GM23338 (cell line): ENCODE measurements at regions not wholly inside any gene's neighbourhood (a gene's known extent, or its start where the extent isn't known, plus 50 kb on each side); places are given as distances from the start of the nearest gene placed in this dataset.

Experiments used
- ATAC-seq: fragments of 200-7000 bp; cut with Tn5 transposase; 3 replicates; pipeline ENCODE4 v1.9.1; 2020
- DNase-seq: peaks from one replicate; pipeline ENCODE4 v3.0.0-alpha.2; 2015; ENCODE audit warnings: low spot score
- H2AFZ ChIP-seq: fragments of 200-600 bp; sonication (generic); 2 replicates; pipeline ENCODE4 v1.8.0; 2016; ENCODE audit warnings: antibody characterized with exemption, mild to moderate bottlenecking, moderate library complexity
- H3F3A ChIP-seq: fragments of 200-600 bp; sonication (generic); replicated peaks from 2 replicates; pipeline ENCODE4 v1.8.0; 2017; ENCODE audit warnings: antibody characterized with exemption, mixed run types, low read depth
- H3K27ac ChIP-seq: fragments of 200-600 bp; sonication (generic); 2 replicates; pipeline ENCODE4 v1.6.1; 2016; ENCODE audit warnings: low read depth
- H3K27me3 ChIP-seq: fragments of 200-600 bp; sonication (generic); 2 replicates; pipeline ENCODE4 v1.8.0; 2016; ENCODE audit warnings: mild to moderate bottlenecking, mixed run types, moderate library complexity; ENCODE audit not compliant: insufficient read depth
- H3K36me3 ChIP-seq: fragments of 200-600 bp; sonication (generic); 2 replicates; pipeline ENCODE4 v1.8.0; 2016; ENCODE audit warnings: mild to moderate bottlenecking; ENCODE audit not compliant: insufficient read depth
- H3K4me1 ChIP-seq: fragments of 200-600 bp; sonication (generic); 2 replicates; pipeline ENCODE4 v1.8.0; 2016; ENCODE audit warnings: mild to moderate bottlenecking, moderate library complexity; ENCODE audit not compliant: insufficient read depth
- H3K4me2 ChIP-seq: fragments of 200-600 bp; sonication (generic); 2 replicates; pipeline ENCODE4 v1.7.1; 2017; ENCODE audit warnings: mixed run types
- H3K4me3 ChIP-seq: fragments of 200-600 bp; sonication (generic); 2 replicates; pipeline ENCODE4 v1.6.1; 2016; ENCODE audit warnings: mixed run types
- H3K79me2 ChIP-seq: fragments of 200-600 bp; sonication (generic); replicated peaks from 2 replicates; pipeline ENCODE4 v1.8.0; 2017; ENCODE audit warnings: mild to moderate bottlenecking; ENCODE audit not compliant: insufficient read depth
- H3K9me2 ChIP-seq: fragments of 200-600 bp; sonication (generic); 2 replicates; pipeline ENCODE4 v1.8.0; 2017; ENCODE audit not compliant: insufficient read depth
- H4K20me1 ChIP-seq: fragments of 200-600 bp; sonication (generic); replicated peaks from 2 replicates; pipeline ENCODE4 v1.8.0; 2017; ENCODE audit warnings: mild to moderate bottlenecking; ENCODE audit not compliant: insufficient read depth
- H3K27ac Mint-ChIP-seq: 2 replicates; pipeline ENCODE4 v1.8.0; 2020; ENCODE audit warnings: inconsistent platforms, mild to moderate bottlenecking, moderate library complexity, mixed read lengths
- H3K27me3 Mint-ChIP-seq: 3 replicates; pipeline ENCODE4 v1.8.0; 2022; ENCODE audit warnings: low read depth, mild to moderate bottlenecking, moderate library complexity, mixed read lengths, inconsistent platforms; ENCODE audit not compliant: insufficient read depth, poor library complexity
- H3K36me3 Mint-ChIP-seq: 3 replicates; pipeline ENCODE4 v1.8.0; 2021; ENCODE audit warnings: low read depth, mild to moderate bottlenecking, inconsistent platforms, moderate library complexity, mixed read lengths
- H3K4me1 Mint-ChIP-seq: 3 replicates; pipeline ENCODE4 v1.8.0; 2020; ENCODE audit warnings: mild to moderate bottlenecking, inconsistent platforms, mixed read lengths
- H3K4me3 Mint-ChIP-seq: 3 replicates; pipeline ENCODE4 v1.8.0; 2021; ENCODE audit warnings: moderate library complexity, mild to moderate bottlenecking, inconsistent platforms, mixed read lengths
- H3K9me3 Mint-ChIP-seq: 3 replicates; pipeline ENCODE4 v1.8.0; 2020; ENCODE audit warnings: moderate library complexity, mild to moderate bottlenecking, inconsistent platforms, mixed read lengths
- CREB1 ChIP-seq: fragments of 250-450 bp; sonication (Bioruptor Pico); IDR thresholded peaks from 2 replicates; pipeline ENCODE4 v1.5.0; 2020; ENCODE audit warnings: low read depth, mild to moderate bottlenecking, moderate library complexity
- EZH2 ChIP-seq: fragments of 200-600 bp; sonication (generic); IDR thresholded peaks from one replicate; pipeline ENCODE4 v1.8.0; 2017; ENCODE audit warnings: antibody characterized with exemption, mild to moderate bottlenecking, low read depth; ENCODE audit not compliant: unreplicated experiment
- EZH2phosphoT487 ChIP-seq: fragments of 200-600 bp; sonication (generic); IDR thresholded peaks from one replicate; pipeline ENCODE4 v1.8.1; 2018; ENCODE audit warnings: antibody characterized with exemption; ENCODE audit not compliant: unreplicated experiment
- REST ChIP-seq: IDR thresholded peaks from one replicate; pipeline ENCODE4 v1.6.1; 2018; ENCODE audit warnings: antibody characterized with exemption; ENCODE audit not compliant: unreplicated experiment
- STAT1 ChIP-seq: IDR thresholded peaks from one replicate; pipeline ENCODE4 v1.6.1; 2016; ENCODE audit warnings: antibody characterized with exemption; ENCODE audit not compliant: unreplicated experiment
- ZNF114 ChIP-seq: fragments of 250-450 bp; sonication (Bioruptor Pico); IDR thresholded peaks from 2 replicates; pipeline ENCODE4 v1.5.0; 2020; ENCODE audit warnings: mild to moderate bottlenecking, moderate library complexity
- TF ChIP-seq, protein P1 (sequence below): fragments of 250-450 bp; sonication (Bioruptor Pico); IDR thresholded peaks from 2 replicates; pipeline ENCODE4 v1.5.0; 2020; ENCODE audit warnings: mild to moderate bottlenecking, moderate library complexity
- TF ChIP-seq, protein P2 (sequence below), 2 experiments: fragments of 200-600 bp in 1 of 2; sonication (generic) in 1 of 2; conservative IDR thresholded peaks; 2 replicates each; pipeline versions ENCODE4 v1.5.1 to v1.6.1; 2016 to 2017; ENCODE audit warnings: antibody characterized with exemption in 2 of 2, low read depth in 2 of 2, mild to moderate bottlenecking in 2 of 2, moderate library complexity in 1 of 2

DNA sequence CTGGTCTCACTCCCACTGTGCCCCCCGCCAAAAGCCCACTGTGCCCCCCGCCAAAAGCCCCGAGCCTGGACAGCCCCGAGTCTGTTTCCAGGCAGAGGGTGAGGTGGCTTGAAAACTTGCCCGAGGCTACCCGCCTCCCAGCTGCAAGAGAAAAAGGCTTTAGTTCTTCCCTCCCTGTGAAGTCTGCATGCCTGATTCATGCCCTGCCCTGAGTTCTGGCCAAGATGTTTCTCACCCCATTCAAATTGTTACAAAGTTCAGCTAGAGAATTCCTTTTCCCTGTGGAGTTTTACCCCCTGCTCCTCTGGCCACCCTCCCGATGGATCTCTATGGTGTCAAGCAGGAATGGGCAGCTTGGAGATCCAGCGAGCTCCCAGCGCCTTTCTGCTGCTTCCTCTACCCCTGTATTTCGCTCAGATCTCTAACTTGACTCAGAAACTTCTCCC, 298.8 kb upstream of the MAP3K7 start:
- Histone ChIP-seq H3K27me3 (no peaks in the 10 kb centered on the region), H3K27ac (no peak overlapping the region), H3K4me3 (no peak overlapping the region), H3F3A (no peaks in the 10 kb centered on the region), H3K79me2 (no peaks in the 10 kb centered on the region), H2AFZ (peak overlapping the region; percentile 67; the same call in 1 of the 2 replicates), H3K9me2 (peaks cover 4% of the 10 kb centered on the region; the same call in 1 of the 2 replicates), H3K4me2 (no peak overlapping the region), H3K4me1 (peaks cover 12% of the 10 kb centered on the region; the same call in 1 of the 2 replicates), H4K20me1 (no peaks in the 10 kb centered on the region), H3K36me3 (0 out of 2 replicates have a peak, but pooled peaks cover 6% of the 10 kb centered on the region)
- Mint-ChIP-seq H3K36me3 (peaks cover 19% of the 10 kb centered on the region; the same call in 2 of the 3 replicates), H3K27me3 (no peaks in the 10 kb centered on the region), H3K9me3 (peaks cover 29% of the 10 kb centered on the region), H3K4me3 (no peak overlapping the region), H3K27ac (peak overlapping the region; percentile 85), H3K4me1 (peaks cover 16% of the 10 kb centered on the region)
- peak; percentile 35; the same call in 2 of the 3 replicates for ATAC-seq
- TF ChIP-seq STAT1 (no peak), ZNF114 (no peak), EZH2phosphoT487 (no peak), CREB1 (CRISPR knock-in tag) (no peak), REST (no peak), EZH2 (no peak)
- TF ChIP-seq, protein P1, sequence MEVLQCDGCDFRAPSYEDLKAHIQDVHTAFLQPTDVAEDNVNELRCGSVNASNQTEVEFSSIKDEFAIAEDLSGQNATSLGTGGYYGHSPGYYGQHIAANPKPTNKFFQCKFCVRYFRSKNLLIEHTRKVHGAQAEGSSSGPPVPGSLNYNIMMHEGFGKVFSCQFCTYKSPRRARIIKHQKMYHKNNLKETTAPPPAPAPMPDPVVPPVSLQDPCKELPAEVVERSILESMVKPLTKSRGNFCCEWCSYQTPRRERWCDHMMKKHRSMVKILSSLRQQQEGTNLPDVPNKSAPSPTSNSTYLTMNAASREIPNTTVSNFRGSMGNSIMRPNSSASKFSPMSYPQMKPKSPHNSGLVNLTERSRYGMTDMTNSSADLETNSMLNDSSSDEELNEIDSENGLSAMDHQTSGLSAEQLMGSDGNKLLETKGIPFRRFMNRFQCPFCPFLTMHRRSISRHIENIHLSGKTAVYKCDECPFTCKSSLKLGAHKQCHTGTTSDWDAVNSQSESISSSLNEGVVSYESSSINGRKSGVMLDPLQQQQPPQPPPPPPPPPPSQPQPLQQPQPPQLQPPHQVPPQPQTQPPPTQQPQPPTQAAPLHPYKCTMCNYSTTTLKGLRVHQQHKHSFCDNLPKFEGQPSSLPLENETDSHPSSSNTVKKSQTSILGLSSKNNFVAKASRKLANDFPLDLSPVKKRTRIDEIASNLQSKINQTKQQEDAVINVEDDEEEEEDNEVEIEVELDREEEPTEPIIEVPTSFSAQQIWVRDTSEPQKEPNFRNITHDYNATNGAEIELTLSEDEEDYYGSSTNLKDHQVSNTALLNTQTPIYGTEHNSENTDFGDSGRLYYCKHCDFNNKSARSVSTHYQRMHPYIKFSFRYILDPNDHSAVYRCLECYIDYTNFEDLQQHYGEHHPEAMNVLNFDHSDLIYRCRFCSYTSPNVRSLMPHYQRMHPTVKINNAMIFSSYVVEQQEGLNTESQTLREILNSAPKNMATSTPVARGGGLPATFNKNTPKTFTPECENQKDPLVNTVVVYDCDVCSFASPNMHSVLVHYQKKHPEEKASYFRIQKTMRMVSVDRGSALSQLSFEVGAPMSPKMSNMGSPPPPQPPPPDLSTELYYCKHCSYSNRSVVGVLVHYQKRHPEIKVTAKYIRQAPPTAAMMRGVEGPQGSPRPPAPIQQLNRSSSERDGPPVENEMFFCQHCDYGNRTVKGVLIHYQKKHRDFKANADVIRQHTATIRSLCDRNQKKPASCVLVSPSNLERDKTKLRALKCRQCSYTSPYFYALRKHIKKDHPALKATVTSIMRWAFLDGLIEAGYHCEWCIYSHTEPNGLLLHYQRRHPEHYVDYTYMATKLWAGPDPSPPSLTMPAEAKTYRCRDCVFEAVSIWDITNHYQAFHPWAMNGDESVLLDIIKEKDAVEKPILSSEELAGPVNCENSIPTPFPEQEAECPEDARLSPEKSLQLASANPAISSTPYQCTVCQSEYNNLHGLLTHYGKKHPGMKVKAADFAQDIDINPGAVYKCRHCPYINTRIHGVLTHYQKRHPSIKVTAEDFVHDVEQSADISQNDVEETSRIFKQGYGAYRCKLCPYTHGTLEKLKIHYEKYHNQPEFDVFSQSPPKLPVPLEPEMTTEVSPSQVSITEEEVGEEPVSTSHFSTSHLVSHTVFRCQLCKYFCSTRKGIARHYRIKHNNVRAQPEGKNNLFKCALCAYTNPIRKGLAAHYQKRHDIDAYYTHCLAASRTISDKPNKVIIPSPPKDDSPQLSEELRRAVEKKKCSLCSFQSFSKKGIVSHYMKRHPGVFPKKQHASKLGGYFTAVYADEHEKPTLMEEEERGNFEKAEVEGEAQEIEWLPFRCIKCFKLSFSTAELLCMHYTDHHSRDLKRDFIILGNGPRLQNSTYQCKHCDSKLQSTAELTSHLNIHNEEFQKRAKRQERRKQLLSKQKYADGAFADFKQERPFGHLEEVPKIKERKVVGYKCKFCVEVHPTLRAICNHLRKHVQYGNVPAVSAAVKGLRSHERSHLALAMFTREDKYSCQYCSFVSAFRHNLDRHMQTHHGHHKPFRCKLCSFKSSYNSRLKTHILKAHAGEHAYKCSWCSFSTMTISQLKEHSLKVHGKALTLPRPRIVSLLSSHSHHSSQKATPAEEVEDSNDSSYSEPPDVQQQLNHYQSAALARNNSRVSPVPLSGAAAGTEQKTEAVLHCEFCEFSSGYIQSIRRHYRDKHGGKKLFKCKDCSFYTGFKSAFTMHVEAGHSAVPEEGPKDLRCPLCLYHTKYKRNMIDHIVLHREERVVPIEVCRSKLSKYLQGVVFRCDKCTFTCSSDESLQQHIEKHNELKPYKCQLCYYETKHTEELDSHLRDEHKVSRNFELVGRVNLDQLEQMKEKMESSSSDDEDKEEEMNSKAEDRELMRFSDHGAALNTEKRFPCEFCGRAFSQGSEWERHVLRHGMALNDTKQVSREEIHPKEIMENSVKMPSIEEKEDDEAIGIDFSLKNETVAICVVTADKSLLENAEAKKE (CRISPR knock-in tag) = no peak
- TF ChIP-seq, protein P2, sequence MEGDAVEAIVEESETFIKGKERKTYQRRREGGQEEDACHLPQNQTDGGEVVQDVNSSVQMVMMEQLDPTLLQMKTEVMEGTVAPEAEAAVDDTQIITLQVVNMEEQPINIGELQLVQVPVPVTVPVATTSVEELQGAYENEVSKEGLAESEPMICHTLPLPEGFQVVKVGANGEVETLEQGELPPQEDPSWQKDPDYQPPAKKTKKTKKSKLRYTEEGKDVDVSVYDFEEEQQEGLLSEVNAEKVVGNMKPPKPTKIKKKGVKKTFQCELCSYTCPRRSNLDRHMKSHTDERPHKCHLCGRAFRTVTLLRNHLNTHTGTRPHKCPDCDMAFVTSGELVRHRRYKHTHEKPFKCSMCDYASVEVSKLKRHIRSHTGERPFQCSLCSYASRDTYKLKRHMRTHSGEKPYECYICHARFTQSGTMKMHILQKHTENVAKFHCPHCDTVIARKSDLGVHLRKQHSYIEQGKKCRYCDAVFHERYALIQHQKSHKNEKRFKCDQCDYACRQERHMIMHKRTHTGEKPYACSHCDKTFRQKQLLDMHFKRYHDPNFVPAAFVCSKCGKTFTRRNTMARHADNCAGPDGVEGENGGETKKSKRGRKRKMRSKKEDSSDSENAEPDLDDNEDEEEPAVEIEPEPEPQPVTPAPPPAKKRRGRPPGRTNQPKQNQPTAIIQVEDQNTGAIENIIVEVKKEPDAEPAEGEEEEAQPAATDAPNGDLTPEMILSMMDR (conservative IDR thresholded peaks at IDR 0.05; ENCODE audit: low read depth in 2 of 2) = no peak
- DNase-seq = no peak
